Liver (tissue), 8 donors: ENCODE measurements at regions not wholly inside any gene's neighbourhood (a gene's known extent, or its start where the extent isn't known, plus 50 kb on each side); places are given as distances from the start of the nearest gene placed in this dataset.

Experiments used
- DNase-seq: peaks from one replicate; pipeline ENCODE4 v3.0.0-alpha.2; 2017; ENCODE audit warnings: low spot score
- H3K27ac ChIP-seq, 2 donors: one replicate each; pipeline ENCODE4 v1.7.0; 2013; ENCODE audit warnings: inconsistent platforms in 2 of 2, low read length in 2 of 2, control low read depth in 1 of 2, low read depth in 1 of 2, mild to moderate bottlenecking in 1 of 2
- H3K27me3 ChIP-seq, 4 donors: one replicate each; pipeline versions ENCODE4 v1.6.1 to v1.7.0; 2013; ENCODE audit warnings: low read length in 3 of 4, inconsistent platforms in 1 of 4, mild to moderate bottlenecking in 1 of 4, moderate library complexity in 1 of 4; ENCODE audit not compliant: control insufficient read depth in 4 of 4, insufficient read depth in 4 of 4
- H3K36me3 ChIP-seq, 4 donors: one replicate each; pipeline versions ENCODE4 v1.6.1 to v1.7.0; 2013; ENCODE audit warnings: low read length in 3 of 4, mild to moderate bottlenecking in 3 of 4, low read depth in 1 of 4, moderate library complexity in 1 of 4; ENCODE audit not compliant: control insufficient read depth in 4 of 4, insufficient read depth in 3 of 4
- H3K4me1 ChIP-seq, 4 donors: one replicate each; pipeline versions ENCODE4 v1.6.1 to v1.7.0; 2013; ENCODE audit warnings: low read length in 3 of 4, mild to moderate bottlenecking in 3 of 4, moderate library complexity in 1 of 4; ENCODE audit not compliant: control insufficient read depth in 4 of 4, insufficient read depth in 4 of 4
- H3K4me3 ChIP-seq, 3 donors: one replicate each; pipeline versions ENCODE4 v1.6.1 to v1.7.0; 2013; ENCODE audit warnings: low read length in 3 of 3, control low read depth in 1 of 3, low read depth in 1 of 3, mild to moderate bottlenecking in 1 of 3
- H3K9ac ChIP-seq, 2 donors: one replicate each; pipeline ENCODE4 v1.7.0; 2013; ENCODE audit warnings: low read length in 2 of 2, mild to moderate bottlenecking in 2 of 2, moderate library complexity in 2 of 2, control low read depth in 1 of 2, low read depth in 1 of 2
- H3K9me3 ChIP-seq, 4 donors: one replicate each; pipeline versions ENCODE4 v1.6.1 to v1.7.0; 2013; ENCODE audit warnings: low read length in 3 of 4; ENCODE audit not compliant: control insufficient read depth in 4 of 4
- ATF3 ChIP-seq: IDR thresholded peaks from 2 replicates; pipeline ENCODE4 v1.6.1; 2016; ENCODE audit warnings: antibody characterized with exemption
- CTCF ChIP-seq: fragments of 150-350 bp; IDR thresholded peaks from 2 replicates; pipeline ENCODE4 v1.5.1; 2017; ENCODE audit warnings: improper control_type of control experiment, low read depth, low read length; ENCODE audit not compliant: missing input control
- FOXA1 ChIP-seq: IDR thresholded peaks from 2 replicates; pipeline ENCODE4 v1.6.1; 2016; ENCODE audit warnings: antibody characterized with exemption
- FOXA2 ChIP-seq: IDR thresholded peaks from 2 replicates; pipeline ENCODE4 v1.6.1; 2016; ENCODE audit warnings: antibody characterized with exemption
- HNF4A ChIP-seq, 2 donors: conservative IDR thresholded peaks; 2 replicates each; pipeline ENCODE4 v1.6.1; 2016; ENCODE audit warnings: antibody characterized with exemption in 2 of 2, mild to moderate bottlenecking in 2 of 2
- MAX ChIP-seq: IDR thresholded peaks from 2 replicates; pipeline ENCODE4 v1.6.1; 2016; ENCODE audit warnings: antibody characterized with exemption
- RAD21 ChIP-seq, 2 donors: IDR thresholded peaks; 2 replicates each; pipeline ENCODE4 v1.6.1; 2016; ENCODE audit warnings: antibody characterized with exemption in 2 of 2, mild to moderate bottlenecking in 2 of 2
- REST ChIP-seq: IDR thresholded peaks from 2 replicates; pipeline ENCODE4 v1.6.1; 2016; ENCODE audit warnings: antibody characterized with exemption, mild to moderate bottlenecking
- RXRA ChIP-seq, 2 donors: IDR thresholded peaks; 2 replicates each; pipeline ENCODE4 v1.6.1; 2017 to 2018; ENCODE audit warnings: antibody characterized with exemption in 2 of 2, mild to moderate bottlenecking in 1 of 2
- TAF1 ChIP-seq: conservative IDR thresholded peaks from 2 replicates; pipeline ENCODE4 v1.6.1; 2016; ENCODE audit warnings: antibody characterized with exemption, mild to moderate bottlenecking
- YY1 ChIP-seq: IDR thresholded peaks from 2 replicates; pipeline ENCODE4 v1.6.1; 2016; ENCODE audit warnings: antibody characterized with exemption, mild to moderate bottlenecking
- ZBTB33 ChIP-seq: IDR thresholded peaks from 2 replicates; pipeline ENCODE4 v1.6.1; 2016; ENCODE audit warnings: antibody characterized with exemption
- WGBS: extraction: QIAGEN DNeasy Blood & Tissue Kit; methylation state at CpG from one replicate; pipeline ENCODE4 v1.1.7; 2013; 5-methylcytosine and 5-hydroxymethylcytosine counted together
- donor health status: healthy.
- donor health status: healthy.
- donor health status: healthy.
- donor health status: healthy.
- donor health status: healthy.

GRCh38 chr13:71382285-71382684 lies 484.7 kb downstream of the DACH1 start:
- Histone ChIP-seq H3K9ac (no peak overlapping the region), H3K4me1 (no peaks in the 10 kb centered on the region), H3K27me3 (no peaks in the 10 kb centered on the region), H3K36me3 (no peaks in the 10 kb centered on the region), H3K9me3 (no peaks in the 10 kb centered on the region), H3K4me3 (no peak overlapping the region), H3K27ac (no peak overlapping the region)
- no peak for TF ChIP-seq RAD21 (IDR thresholded peaks at IDR 0.05)
- TF ChIP-seq REST = no peak
- no peak for TF ChIP-seq ATF3
- no peak for TF ChIP-seq YY1
- no peak for TF ChIP-seq ZBTB33
- TF ChIP-seq RXRA (IDR thresholded peaks at IDR 0.05) = no peak
- no peak for TF ChIP-seq HNF4A (conservative IDR thresholded peaks at IDR 0.05)
- no peak for TF ChIP-seq MAX
- 84% methylated on average over 4 of the region's 4 CpGs for WGBS
- no peak for DNase-seq

GRCh38 chr13:71380191-71380590 lies 486.8 kb downstream of the DACH1 start:
- Histone ChIP-seq H3K9ac (no peak overlapping the region), H3K27me3 (no peaks in the 10 kb centered on the region), H3K27ac (no peak overlapping the region), H3K4me1 (no peaks in the 10 kb centered on the region), H3K4me3 (no peak overlapping the region), H3K9me3 (no peaks in the 10 kb centered on the region), H3K36me3 (no peaks in the 10 kb centered on the region)
- DNase-seq = no peak
- TF ChIP-seq FOXA2 (no peak), RAD21 (IDR thresholded peaks at IDR 0.05) (no peak), RXRA (IDR thresholded peaks at IDR 0.05) (no peak), ZBTB33 (no peak), FOXA1 (no peak), CTCF (no peak), REST (no peak), TAF1 (no peak), ATF3 (no peak)
- WGBS = 60% methylated on average over 2 of the region's 2 CpGs
